IMR-90 (cell line): ENCODE measurements at regions not wholly inside any gene's neighbourhood (a gene's known extent, or its start where the extent isn't known, plus 50 kb on each side); places are given as distances from the start of the nearest gene placed in this dataset.

Experiments used
- ATAC-seq: fragments of 200-7000 bp; cut with Tn5 transposase; 2 replicates; pipeline ENCODE4 v1.9.1; 2020; ENCODE audit warnings: low read depth, mild to moderate bottlenecking, moderate library complexity
- BruUV-seq: library from RNA; stranded (reverse); fragments of 400-500 nt; replicated peaks from 2 replicates; lab custom pipeline; 2021; lab: Mats Ljungman, UMichigan
- CTCF ChIA-PET: fragments of 300-600 bp; formaldehyde crosslinking; extraction: SDS; loops from one replicate; lab custom pipeline; 2021; ENCODE audit warnings: antibody characterized with exemption; lab: Yijun Ruan, JAX
- POLR2A ChIA-PET: fragments of 300-600 bp; sonication (Branson Sonifier 250); formaldehyde crosslinking; loops from one replicate; lab custom pipeline; 2022; ENCODE audit warnings: antibody characterized with exemption; ENCODE audit not compliant: unreplicated experiment; lab: Charles Lee
- DNase-seq: peaks from one replicate; pipeline ENCODE4 v3.0.0; 2013
- H2AFZ ChIP-seq: replicated peaks from 2 replicates; pipeline ENCODE3; 2013; ENCODE audit warnings: low read length, mild to moderate bottlenecking; ENCODE audit not compliant: poor library complexity
- H2AK5ac ChIP-seq: 2 replicates; pipeline ENCODE4 v1.6.1; 2013; ENCODE audit warnings: low read depth, low read length, inconsistent platforms
- H2AK9ac ChIP-seq: replicated peaks from 2 replicates; pipeline ENCODE3; 2013; ENCODE audit warnings: mild to moderate bottlenecking, low read depth, low read length, moderate library complexity; ENCODE audit not compliant: poor library complexity
- H2BK120ac ChIP-seq: 2 replicates; pipeline ENCODE4 v1.6.1; 2013; ENCODE audit warnings: low read depth, low read length, inconsistent platforms
- H2BK15ac ChIP-seq: 3 replicates; pipeline ENCODE4 v1.6.1; 2013; ENCODE audit warnings: low read depth, low read length, inconsistent platforms
- H2BK20ac ChIP-seq: 2 replicates; pipeline ENCODE4 v1.6.1; 2013; ENCODE audit warnings: low read depth, mild to moderate bottlenecking, inconsistent platforms, low read length, moderate library complexity
- H2BK5ac ChIP-seq: 2 replicates; pipeline ENCODE4 v1.6.1; 2013; ENCODE audit warnings: mild to moderate bottlenecking, low read depth, low read length, inconsistent platforms; ENCODE audit not compliant: poor library complexity, severe bottlenecking
- H3K14ac ChIP-seq: replicated peaks from 2 replicates; pipeline ENCODE4 v1.6.1; 2013; ENCODE audit warnings: low read depth, low read length, inconsistent platforms
- H3K18ac ChIP-seq: 2 replicates; pipeline ENCODE4 v1.6.1; 2013; ENCODE audit warnings: low read depth, low read length, control low read depth
- H3K23ac ChIP-seq: 2 replicates; pipeline ENCODE4 v1.6.1; 2013; ENCODE audit warnings: low read depth, low read length, inconsistent platforms
- H3K27ac ChIP-seq: 2 replicates; pipeline ENCODE4 v1.5.1; 2013; ENCODE audit warnings: mild to moderate bottlenecking, control low read depth, low read length; ENCODE audit not compliant: insufficient read depth
- H3K27me3 ChIP-seq: 2 replicates; pipeline ENCODE4 v1.6.1; 2013; ENCODE audit warnings: low read length; ENCODE audit not compliant: control insufficient read depth, insufficient read depth
- H3K36me3 ChIP-seq: 2 replicates; pipeline ENCODE4 v1.6.1; 2013; ENCODE audit warnings: low read length, mixed read lengths; ENCODE audit not compliant: control insufficient read depth, insufficient read depth
- H3K4ac ChIP-seq: 2 replicates; pipeline ENCODE4 v1.6.1; 2013; ENCODE audit warnings: low read depth, low read length, inconsistent platforms
- H3K4me1 ChIP-seq: 2 replicates; pipeline ENCODE4 v1.6.1; 2013; ENCODE audit warnings: low read length, mixed read lengths; ENCODE audit not compliant: control insufficient read depth, insufficient read depth
- H3K4me2 ChIP-seq: 2 replicates; pipeline ENCODE4 v1.6.1; 2013; ENCODE audit warnings: low read depth, mild to moderate bottlenecking, control low read depth, low read length, moderate library complexity
- H3K4me3 ChIP-seq: 2 replicates; pipeline ENCODE4 v1.5.1; 2013; ENCODE audit warnings: low read depth, mild to moderate bottlenecking, control low read depth, low read length, moderate library complexity; ENCODE audit not compliant: insufficient read depth
- H3K56ac ChIP-seq: 2 replicates; pipeline ENCODE4 v1.6.1; 2013; ENCODE audit warnings: low read length, inconsistent platforms; ENCODE audit not compliant: insufficient read depth; ENCODE audit errors: extremely low read depth
- H3K79me1 ChIP-seq, 2 experiments: 2 replicates each; pipeline ENCODE4 v1.6.1; 2013; ENCODE audit warnings: low read length in 2 of 2, inconsistent platforms in 1 of 2, low read depth in 1 of 2
- H3K9ac ChIP-seq: 2 replicates; pipeline ENCODE4 v1.6.1; 2013; ENCODE audit warnings: low read depth, low read length, control low read depth
- H3K9me1 ChIP-seq: 2 replicates; pipeline ENCODE4 v1.6.1; 2013; ENCODE audit warnings: low read length, inconsistent platforms; ENCODE audit not compliant: insufficient read depth
- H3K9me3 ChIP-seq: 2 replicates; pipeline ENCODE4 v1.6.1; 2013; ENCODE audit warnings: low read length; ENCODE audit not compliant: control insufficient read depth, insufficient read depth
- H4K20me1 ChIP-seq: 2 replicates; pipeline ENCODE4 v1.6.1; 2013; ENCODE audit warnings: low read length, inconsistent platforms; ENCODE audit not compliant: insufficient read depth
- H4K5ac ChIP-seq: 2 replicates; pipeline ENCODE4 v1.6.1; 2013; ENCODE audit warnings: mild to moderate bottlenecking, low read depth, low read length, control low read depth
- H4K8ac ChIP-seq, 2 experiments: 2 replicates each; pipeline ENCODE4 v1.6.1; 2013; ENCODE audit warnings: low read depth in 2 of 2, low read length in 2 of 2, control low read depth in 1 of 2, inconsistent platforms in 1 of 2
- H4K91ac ChIP-seq: 2 replicates; pipeline ENCODE4 v1.6.1; 2013; ENCODE audit warnings: low read depth, low read length, inconsistent platforms; ENCODE audit not compliant: insufficient read depth
- MAFK ChIP-seq: IDR thresholded peaks from 2 replicates; pipeline ENCODE4 v1.6.1; 2012; ENCODE audit warnings: low read depth, low read length, improper control_type of control experiment
- WGBS, 2 experiments: methylation state at CpG; one replicate each; pipeline versions ENCODE4 v1.1.5 to v1.1.7; 2013; ENCODE audit warnings: missing lambda C conversion rate in 2 of 2; ENCODE audit not compliant: insufficient read length in 1 of 2; ENCODE audit errors: extremely low coverage in 2 of 2; 5-methylcytosine and 5-hydroxymethylcytosine counted together
- dilution Hi-C: fragments of 300-500 bp; cut with HindIII; formaldehyde crosslinking; loops from one replicate; pipeline ENCODE4 v1.14.3; 2018; ENCODE audit warnings: low sequenced_read_pairs; ENCODE audit not compliant: unreplicated experiment
- in situ Hi-C: fragments of 300-500 bp; cut with MboI; formaldehyde crosslinking; loops from 3 replicates; pipeline ENCODE4 v1.14.3; 2019; ENCODE audit warnings: low sequenced_read_pairs, inconsistent platforms, mixed read lengths
- intact Hi-C: fragments of 100-400 bp; cut with micrococcal nuclease; formaldehyde crosslinking; loops from 2 replicates; pipeline ENCODE4 v1.10.0; 2022

DNA sequence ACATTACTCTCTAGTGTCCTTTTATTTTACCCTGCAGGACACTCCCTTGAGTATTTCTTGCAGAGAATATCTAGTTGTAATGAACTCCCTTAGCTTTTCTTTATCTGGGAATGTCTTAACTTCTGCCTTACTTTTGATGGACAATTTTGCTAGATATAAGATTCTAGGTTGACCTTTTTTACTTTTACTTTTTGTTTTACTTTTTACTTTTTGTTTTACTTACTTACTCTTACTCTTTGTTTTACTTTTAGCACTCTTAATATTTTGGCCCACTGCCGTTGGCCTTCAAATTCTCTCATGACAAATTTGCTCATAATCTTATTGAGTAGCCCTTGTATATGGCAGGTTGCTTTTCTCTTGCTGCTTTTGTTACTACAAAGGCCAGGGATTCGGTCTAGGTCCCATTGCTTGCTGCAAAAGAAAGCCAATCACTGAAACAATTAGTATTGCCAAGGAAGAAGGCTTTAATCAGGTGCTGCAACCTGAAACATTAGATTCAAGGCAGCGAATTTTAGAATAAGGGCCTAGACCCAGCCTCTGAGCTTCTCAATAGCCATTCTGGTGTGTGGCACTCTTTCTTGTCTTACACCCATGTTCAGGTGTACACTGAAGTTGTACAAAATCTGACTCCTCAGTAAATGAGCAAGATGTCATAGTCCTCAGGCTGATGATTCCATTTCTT is 137.0 kb downstream of the TES start:
- H4K5ac ChIP-seq: no peak overlapping the region; the same call in 1 of the 2 replicates
- H2BK120ac ChIP-seq: no peak overlapping the region
- ATAC-seq (no peak), DNase-seq (no peak)
- H3K9ac ChIP-seq: no peak overlapping the region
- no peak overlapping the region for H3K18ac ChIP-seq
- H2AK5ac ChIP-seq: no peak overlapping the region
- peak overlapping the region; percentile 59; the same call in 1 of the 3 replicates for H2BK15ac ChIP-seq
- no peaks in the 10 kb centered on the region for H4K20me1 ChIP-seq
- no peak overlapping the region for H4K91ac ChIP-seq
- no peak overlapping the region for H3K56ac ChIP-seq
- peaks cover 1% of the 10 kb centered on the region; the same call in 1 of the 2 replicates for H3K4me1 ChIP-seq
- H3K23ac ChIP-seq: no peak overlapping the region
- ChIA-PET CTCF (interaction anchor here (0.9 kb wide), 1 partner anchor 88 kb away, joined by 3 read pairs; no protein-coding TSS in a partner anchor), POLR2A (no interaction called here)
- no peaks in the 10 kb centered on the region for H3K36me3 ChIP-seq
- no peak overlapping the region for H3K14ac ChIP-seq
- BruUV-seq: no TSS peak
- intact Hi-C loops (no loop called here), dilution Hi-C loops (no loop called here), in situ Hi-C loops (no loop called here)
- H2AK9ac ChIP-seq: no peak overlapping the region
- no peak overlapping the region for H2AFZ ChIP-seq
- no peaks in the 10 kb centered on the region for H3K27me3 ChIP-seq
- no CpG with 5 or more reads among the region's 3 CpGs for WGBS, 2 experiments
- no peak overlapping the region for H3K27ac ChIP-seq
- TF ChIP-seq MAFK: no peak
- H3K9me3 ChIP-seq: peaks cover 3% of the 10 kb centered on the region; the same call in 1 of the 2 replicates
- H3K9me1 ChIP-seq: no peaks in the 10 kb centered on the region
- H2BK20ac ChIP-seq: no peak overlapping the region
- H3K4ac ChIP-seq: no peak overlapping the region
- H3K79me1 ChIP-seq: no peaks in the 10 kb centered on the region
- H3K4me3 ChIP-seq: no peak overlapping the region
- H3K4me2 ChIP-seq: no peak overlapping the region
- no peak overlapping the region for H2BK5ac ChIP-seq
- H4K8ac ChIP-seq: no peak overlapping the region
